Uterus (tissue), 2 donors: ENCODE measurements at regions not wholly inside any gene's neighbourhood (a gene's known extent, or its start where the extent isn't known, plus 50 kb on each side); places are given as distances from the start of the nearest gene placed in this dataset.

ENCODE experiments used
- CTCF ChIP-seq, 4 experiments: fragments of 200-600 bp in 2 of 4; fragments of 450-650 bp in 2 of 4; sonication (generic) in 2 of 4; IDR thresholded peaks; one replicate each; pipeline ENCODE4 v1.5.1; 2016 to 2019; ENCODE audit warnings: antibody characterized with exemption in 4 of 4, mild to moderate bottlenecking in 2 of 4, moderate library complexity in 1 of 4
- POLR2A ChIP-seq, 2 donors: fragments of 450-650 bp; IDR thresholded peaks; one replicate each; pipeline ENCODE4 v1.6.1; 2016; ENCODE audit warnings: antibody characterized with exemption in 2 of 2, mild to moderate bottlenecking in 1 of 2, moderate library complexity in 1 of 2

- TF ChIP-seq CTCF (IDR thresholded peaks at IDR 0.05) (no peak), POLR2A (IDR thresholded peaks at IDR 0.05) (no peak)
Measured at GRCh38 chr2:122129399-122129798, 373.9 kb downstream of the TSN start.
